PC-3 (cell line): ENCODE measurements at regions not wholly inside any gene's neighbourhood (a gene's known extent, or its start where the extent isn't known, plus 50 kb on each side); places are given as distances from the start of the nearest gene placed in this dataset.

ENCODE experiments used
- ATAC-seq: fragments of 200-7000 bp; cut with Tn5 transposase; 2 replicates; pipeline ENCODE4 v1.9.1; 2020; ENCODE audit warnings: mild to moderate bottlenecking, moderate library complexity
- BruUV-seq: library from RNA; stranded (reverse); fragments of 400-500 nt; replicated peaks from 2 replicates; lab custom pipeline; 2021; lab: Mats Ljungman, UMichigan
- CTCF ChIA-PET: fragments of 300-600 bp; sonication (Branson Sonifier 250); formaldehyde crosslinking; loops from one replicate; lab custom pipeline; 2022; ENCODE audit warnings: antibody characterized with exemption; lab: Charles Lee
- POLR2A ChIA-PET: fragments of 300-600 bp; sonication (Branson Sonifier 250); formaldehyde crosslinking; loops from one replicate; lab custom pipeline; 2022; ENCODE audit warnings: antibody characterized with exemption; ENCODE audit not compliant: unreplicated experiment; lab: Charles Lee
- DNase-seq: peaks from one replicate; pipeline ENCODE4 v3.0.0-alpha.2; 2015
- H2AFZ ChIP-seq: fragments of 300-600 bp; sonication (generic); 2 replicates; pipeline ENCODE4 v1.6.0; 2016; ENCODE audit warnings: antibody characterized with exemption, low read length
- H3F3A ChIP-seq: fragments of 300-600 bp; sonication (generic); one replicate; pipeline ENCODE4 v1.6.0; 2017; ENCODE audit warnings: antibody characterized with exemption, low read length, control low read depth, mild to moderate bottlenecking; ENCODE audit not compliant: unreplicated experiment
- H3K27ac ChIP-seq: fragments of 300-600 bp; sonication (generic); 2 replicates; pipeline ENCODE4 v1.5.1; 2016; ENCODE audit warnings: mild to moderate bottlenecking, low read length
- H3K27me3 ChIP-seq: fragments of 300-600 bp; sonication (generic); 2 replicates; pipeline ENCODE4 v1.6.1; 2016; ENCODE audit warnings: low read length, mixed read lengths
- H3K36me3 ChIP-seq: fragments of 300-600 bp; sonication (generic); 2 replicates; pipeline ENCODE4 v1.6.1; 2016; ENCODE audit warnings: low read depth, mixed run types, low read length, mixed read lengths
- H3K4me1 ChIP-seq: fragments of 300-600 bp; sonication (generic); 2 replicates; pipeline ENCODE4 v1.5.1; 2016; ENCODE audit warnings: low read length; ENCODE audit not compliant: insufficient read depth
- H3K4me2 ChIP-seq: fragments of 300-600 bp; sonication (generic); 2 replicates; pipeline ENCODE4 v1.6.0; 2016; ENCODE audit warnings: low read length
- H3K4me3 ChIP-seq: fragments of 300-600 bp; sonication (generic); 2 replicates; pipeline ENCODE4 v1.5.1; 2016; ENCODE audit warnings: mild to moderate bottlenecking, low read length, mixed read lengths
- H3K79me2 ChIP-seq: fragments of 300-600 bp; sonication (generic); 2 replicates; pipeline ENCODE4 v1.6.1; 2017; ENCODE audit warnings: low read length, mixed read lengths
- H3K9ac ChIP-seq: fragments of 300-600 bp; sonication (generic); 2 replicates; pipeline ENCODE4 v1.6.0; 2016; ENCODE audit warnings: mild to moderate bottlenecking, low read length
- H3K9me2 ChIP-seq: fragments of 300-600 bp; sonication (generic); replicated peaks from 2 replicates; pipeline ENCODE4 v1.6.1; 2016; ENCODE audit warnings: mixed run types, low read length, mixed read lengths
- H3K9me3 ChIP-seq: fragments of 300-600 bp; sonication (generic); 2 replicates; pipeline ENCODE4 v1.6.1; 2016; ENCODE audit warnings: low read length, mixed read lengths
- H4K20me1 ChIP-seq: fragments of 300-600 bp; sonication (generic); 2 replicates; pipeline ENCODE4 v1.6.1; 2016; ENCODE audit warnings: low read length, mixed read lengths
- CTCF ChIP-seq: fragments of 300-600 bp; sonication (generic); conservative IDR thresholded peaks from 2 replicates; pipeline ENCODE4 v1.5.1; 2017; ENCODE audit warnings: antibody characterized with exemption, low read depth, mild to moderate bottlenecking, low read length
- EZH2 ChIP-seq: fragments of 300-600 bp; sonication (generic); IDR thresholded peaks from one replicate; pipeline ENCODE4 v1.6.1; 2017; ENCODE audit warnings: antibody characterized with exemption, mild to moderate bottlenecking, low read length; ENCODE audit not compliant: unreplicated experiment
- EZH2phosphoT487 ChIP-seq: fragments of 300-600 bp; sonication (generic); IDR thresholded peaks from 2 replicates; pipeline ENCODE4 v1.6.1; 2018; ENCODE audit warnings: mild to moderate bottlenecking, antibody characterized with exemption, low read length, borderline replicate concordance
- intact Hi-C: fragments of 100-400 bp; cut with micrococcal nuclease; formaldehyde crosslinking; loops from 2 replicates; pipeline ENCODE4 v1.9.0; 2023

GRCh38 chr2:60317034-60317386 lies 236.4 kb downstream of the BCL11A start:
- Histone ChIP-seq H3K9ac (no peak overlapping the region), H3K79me2 (no peaks in the 10 kb centered on the region), H3K4me2 (no peak overlapping the region), H3F3A (no peaks in the 10 kb centered on the region), H3K4me3 (no peak overlapping the region), H3K4me1 (no peaks in the 10 kb centered on the region), H3K36me3 (no peaks in the 10 kb centered on the region), H4K20me1 (no peaks in the 10 kb centered on the region), H2AFZ (no peak overlapping the region), H3K9me3 (no peaks in the 10 kb centered on the region), H3K27ac (no peak overlapping the region), H3K9me2 (no peaks in the 10 kb centered on the region), H3K27me3 (peaks cover 55% of the 10 kb centered on the region)
- TF ChIP-seq EZH2phosphoT487 = no peak
- no peak for TF ChIP-seq CTCF
- no peak for TF ChIP-seq EZH2
- no peak for ATAC-seq
- intact Hi-C loops = no loop called here
- DNase-seq = no peak
- ChIA-PET POLR2A (no interaction called here), CTCF (no interaction called here)
- no TSS peak for BruUV-seq

DNA sequence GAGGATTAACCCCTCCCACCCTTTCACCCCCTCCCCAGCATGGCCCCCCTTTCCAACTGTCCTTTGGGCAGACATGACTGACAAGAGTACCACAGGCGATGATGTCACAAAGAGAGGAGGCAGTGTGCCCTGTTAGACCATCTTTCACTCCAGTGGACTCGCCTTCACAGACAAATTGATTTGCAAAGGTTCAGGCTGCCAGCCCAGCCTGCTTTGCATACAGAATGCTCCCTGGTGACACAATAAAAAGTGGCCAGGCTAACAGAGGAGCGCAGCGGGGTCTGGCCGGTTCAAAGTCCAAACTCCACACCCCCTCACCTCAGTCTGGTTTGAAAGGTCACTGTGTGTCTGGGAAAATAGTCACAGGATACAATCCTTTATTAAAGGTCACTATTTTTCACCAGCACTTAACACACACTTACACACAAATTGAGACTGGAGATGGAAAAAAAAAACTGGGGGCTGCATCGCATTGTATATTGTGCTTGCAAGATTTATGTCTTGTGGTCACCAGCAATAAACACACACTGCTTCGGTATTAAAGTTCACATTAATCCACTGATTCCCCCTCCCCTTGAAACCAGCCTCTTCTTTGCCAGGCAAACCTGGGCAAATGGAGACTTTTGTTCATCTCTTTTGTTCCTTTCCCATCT lies 236.9 kb downstream of the BCL11A start:
- TF ChIP-seq CTCF (no peak), EZH2 (no peak), EZH2phosphoT487 (no peak)
- H3K9ac ChIP-seq = no peak overlapping the region
- no peaks in the 10 kb centered on the region for H3F3A ChIP-seq
- no peaks in the 10 kb centered on the region for H3K4me1 ChIP-seq
- H3K9me3 ChIP-seq = no peaks in the 10 kb centered on the region
- H3K27me3 ChIP-seq = peaks cover 50% of the 10 kb centered on the region
- H3K4me3 ChIP-seq = no peak overlapping the region
- intact Hi-C loops = no loop called here
- ChIA-PET POLR2A (no interaction called here), CTCF (no interaction called here)
- H4K20me1 ChIP-seq = no peaks in the 10 kb centered on the region
- no peak overlapping the region for H3K4me2 ChIP-seq
- no peaks in the 10 kb centered on the region for H3K9me2 ChIP-seq
- ATAC-seq (no peak), DNase-seq (no peak)
- H3K36me3 ChIP-seq = no peaks in the 10 kb centered on the region
- BruUV-seq = no TSS peak
- H2AFZ ChIP-seq = no peak overlapping the region
- H3K27ac ChIP-seq = no peak overlapping the region
- no peaks in the 10 kb centered on the region for H3K79me2 ChIP-seq

DNA sequence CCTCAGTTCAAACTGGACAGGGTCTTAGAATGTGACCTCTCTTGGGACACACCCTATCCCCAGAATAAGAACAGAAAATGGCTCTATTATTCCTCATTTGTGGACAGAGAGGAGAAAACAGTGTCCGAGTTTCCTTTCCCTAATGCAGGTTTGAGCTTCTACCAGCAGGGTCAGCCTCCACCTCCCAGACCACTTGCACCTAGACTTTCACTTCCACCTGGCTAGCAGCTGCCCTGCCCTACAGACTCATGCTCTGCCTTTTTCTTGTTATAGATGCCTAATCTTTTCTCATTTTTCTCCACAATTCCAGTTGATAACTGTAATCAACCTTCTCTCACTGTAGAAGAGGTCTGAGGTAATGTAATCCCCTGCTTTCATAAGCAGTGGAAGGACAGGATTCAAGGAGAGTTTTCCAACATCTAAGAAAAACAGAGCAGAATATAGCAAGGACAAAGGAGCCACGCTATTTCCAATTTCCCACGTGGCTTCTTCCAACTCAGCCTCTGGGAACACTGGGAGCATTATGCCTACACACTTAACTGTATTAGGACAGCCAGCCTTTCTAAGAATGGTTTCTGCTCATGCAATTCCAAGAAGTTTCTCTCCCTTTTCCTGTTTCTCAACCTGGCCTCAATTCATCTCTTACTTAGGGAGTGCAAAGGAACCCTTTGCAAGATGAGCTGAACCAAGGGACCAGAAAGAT lies 239.8 kb downstream of the BCL11A start:
- TF ChIP-seq CTCF (no peak), EZH2 (no peak), EZH2phosphoT487 (no peak)
- no peak for DNase-seq
- intact Hi-C loops = no loop called here
- Histone ChIP-seq H3K4me1 (no peaks in the 10 kb centered on the region), H3K27me3 (peaks cover 35% of the 10 kb centered on the region), H3K27ac (no peak overlapping the region), H3F3A (no peaks in the 10 kb centered on the region), H3K36me3 (no peaks in the 10 kb centered on the region), H3K4me2 (no peak overlapping the region), H3K9me3 (no peaks in the 10 kb centered on the region), H3K4me3 (no peak overlapping the region), H2AFZ (no peak overlapping the region), H3K9ac (no peak overlapping the region), H3K79me2 (no peaks in the 10 kb centered on the region), H3K9me2 (no peaks in the 10 kb centered on the region), H4K20me1 (no peaks in the 10 kb centered on the region)
- no peak for ATAC-seq
- BruUV-seq = no TSS peak
- ChIA-PET POLR2A (no interaction called here), CTCF (no interaction called here)
